ENCODE measurements at regions not wholly inside any gene's neighbourhood (a gene's known extent, or its start where the extent isn't known, plus 50 kb on each side); places are given as distances from the start of the nearest gene placed in this dataset.

DNA sequence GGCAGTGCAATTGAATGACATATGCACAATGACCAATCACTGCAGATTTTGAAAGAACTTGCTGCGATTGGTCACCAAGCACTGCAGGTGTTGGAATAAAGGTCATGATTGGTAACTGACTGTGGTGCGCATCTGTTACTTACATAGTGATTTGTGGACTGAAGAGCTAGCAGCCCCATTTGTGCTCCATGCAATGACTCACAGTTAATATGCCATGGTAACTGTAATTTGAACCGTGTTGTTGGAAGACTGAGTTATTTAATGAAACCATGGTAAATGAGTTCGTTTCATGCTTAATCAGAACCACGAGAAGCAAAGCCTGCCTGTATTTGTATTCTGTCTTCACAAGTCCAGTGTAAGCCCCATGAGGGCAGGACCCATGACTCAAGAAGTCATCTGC is 220.5 kb downstream of the TJP1 start:
- no peak for DNase-seq

DNA sequence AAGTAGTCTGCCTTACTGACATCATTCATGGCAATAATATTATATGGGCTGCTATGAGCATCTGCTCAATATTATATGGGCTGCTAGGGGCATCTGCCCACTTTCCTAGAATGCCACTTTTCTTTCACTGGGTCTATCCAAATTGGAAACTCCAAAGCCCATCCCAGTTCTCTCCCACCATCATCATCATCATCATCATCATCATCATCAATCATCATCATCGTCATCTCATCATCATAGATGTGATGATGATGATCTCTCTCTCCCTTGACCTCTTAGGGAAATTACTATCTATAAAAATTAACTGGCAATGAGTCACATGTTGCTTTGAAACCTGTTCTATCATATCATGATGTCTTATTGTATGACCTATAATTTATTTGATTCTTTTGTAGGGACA is 222.0 kb downstream of the TJP1 start:
- no peak for DNase-seq

DNA sequence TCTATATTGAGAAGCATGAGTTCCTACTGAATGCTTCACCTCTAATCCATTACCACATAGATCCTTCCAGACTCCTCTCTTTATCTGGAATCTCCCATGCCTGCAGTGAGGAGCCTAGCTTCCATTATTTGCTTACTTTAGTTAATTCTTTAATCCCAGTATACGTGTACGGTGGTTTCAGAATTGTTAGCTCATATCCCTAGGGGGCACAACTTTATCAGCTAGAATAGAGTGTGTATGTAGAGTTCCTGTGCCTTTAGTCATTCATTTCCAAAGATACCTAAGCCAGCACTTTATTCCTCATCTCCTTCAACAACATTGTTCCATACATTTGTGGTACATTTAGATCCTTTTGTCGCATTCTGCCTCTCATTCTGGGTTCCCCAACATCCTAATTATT is 226.0 kb downstream of the TJP1 start:
- no peak for DNase-seq

DNA sequence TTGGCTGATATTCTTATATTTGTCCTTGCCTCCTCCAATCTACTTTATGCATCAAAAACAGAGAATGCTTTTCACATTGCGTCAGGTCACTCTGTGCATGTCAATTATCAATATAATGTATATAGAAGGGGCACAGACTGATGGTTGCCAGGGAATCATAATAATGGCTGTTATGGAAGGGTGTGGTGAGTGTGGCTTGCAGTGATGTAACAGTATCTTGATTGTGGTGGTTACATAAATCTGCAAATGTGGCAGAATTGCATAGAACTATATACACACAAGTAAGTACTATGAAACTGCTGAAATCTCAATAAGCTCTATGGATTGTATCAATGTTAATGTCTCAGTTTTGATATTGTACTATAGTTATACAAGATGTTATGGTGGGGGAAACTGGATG is 228.6 kb downstream of the TJP1 start:
- no peak for DNase-seq

DNA sequence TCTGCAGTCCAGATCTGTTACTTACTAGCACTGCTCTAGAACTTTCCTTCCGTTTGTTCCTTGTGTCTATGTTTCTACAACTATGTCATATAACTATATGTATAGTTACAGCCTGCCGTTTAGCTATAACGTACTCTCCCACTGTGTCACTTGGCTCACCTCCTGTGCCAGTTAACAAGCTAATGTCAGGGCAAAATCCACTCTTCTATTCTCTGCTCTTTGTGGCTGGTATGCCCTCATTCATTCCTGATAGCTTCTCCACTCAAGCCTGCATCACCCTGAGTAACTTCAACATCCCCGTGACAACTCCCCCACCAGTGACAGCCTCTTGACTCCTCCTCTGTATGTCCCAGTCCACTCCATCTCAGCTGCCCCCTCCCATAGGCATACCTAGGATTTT is 229.2 kb downstream of the TJP1 start:
- DNase-seq, result no peak

DNA sequence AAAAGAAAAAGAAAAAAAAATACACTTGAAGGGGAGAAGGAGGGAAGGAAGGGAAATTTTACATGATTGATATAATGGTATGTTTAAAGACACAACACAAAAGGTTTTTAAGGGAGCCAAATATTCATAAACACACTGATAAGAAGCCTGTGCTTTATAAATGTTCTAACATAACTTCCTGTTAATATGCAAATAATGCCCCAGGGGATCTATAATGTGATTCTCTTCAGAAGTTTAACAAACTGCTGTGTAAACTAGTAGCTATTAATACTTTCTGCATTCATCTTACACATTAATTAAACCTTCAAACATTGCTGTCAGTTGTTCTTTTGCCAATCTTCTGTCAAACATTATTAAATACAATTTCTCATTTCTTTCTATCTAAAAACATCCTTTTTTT is 231.6 kb downstream of the TJP1 start:
- no peak for DNase-seq

DNA sequence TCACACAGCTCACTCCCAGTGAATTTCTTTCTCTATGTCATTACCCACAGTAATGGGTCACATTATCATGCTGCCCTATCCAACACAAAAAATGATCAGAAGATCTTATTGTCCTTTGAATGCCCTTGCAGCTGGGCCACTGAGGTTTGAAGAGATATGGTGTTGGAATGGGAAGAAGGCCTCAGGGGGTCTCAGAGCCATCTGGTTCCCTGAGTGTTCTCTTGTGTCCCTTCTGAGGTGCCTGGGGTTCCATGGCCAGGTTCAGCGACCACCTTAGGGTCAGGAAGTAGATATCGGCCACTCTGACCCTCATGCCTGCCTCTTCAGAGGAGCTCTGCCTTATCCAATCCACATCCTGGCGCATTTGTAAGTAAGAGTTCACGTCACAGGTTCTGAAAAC is 232.3 kb downstream of the TJP1 start:
- DNase-seq, result no peak

DNA sequence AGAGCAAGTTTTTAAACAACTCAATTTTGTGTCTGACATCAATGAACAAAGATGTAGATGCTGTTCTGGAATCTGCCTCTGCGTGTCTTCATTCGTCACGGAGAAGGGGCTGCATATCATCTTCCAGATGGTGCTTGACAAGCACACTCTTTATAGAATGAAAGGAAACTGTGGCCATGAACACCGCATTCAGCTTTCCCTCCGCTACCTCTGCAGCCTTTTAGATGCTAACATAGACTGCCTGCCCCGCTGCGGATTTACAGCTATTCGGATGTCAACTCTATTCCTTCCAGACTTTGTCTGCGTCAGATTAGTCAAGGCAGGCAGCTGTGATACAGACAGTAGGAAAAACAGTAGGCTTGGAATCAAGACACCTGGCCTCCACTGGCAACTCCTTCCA is 232.9 kb downstream of the TJP1 start:
- DNase-seq, result no peak

DNA sequence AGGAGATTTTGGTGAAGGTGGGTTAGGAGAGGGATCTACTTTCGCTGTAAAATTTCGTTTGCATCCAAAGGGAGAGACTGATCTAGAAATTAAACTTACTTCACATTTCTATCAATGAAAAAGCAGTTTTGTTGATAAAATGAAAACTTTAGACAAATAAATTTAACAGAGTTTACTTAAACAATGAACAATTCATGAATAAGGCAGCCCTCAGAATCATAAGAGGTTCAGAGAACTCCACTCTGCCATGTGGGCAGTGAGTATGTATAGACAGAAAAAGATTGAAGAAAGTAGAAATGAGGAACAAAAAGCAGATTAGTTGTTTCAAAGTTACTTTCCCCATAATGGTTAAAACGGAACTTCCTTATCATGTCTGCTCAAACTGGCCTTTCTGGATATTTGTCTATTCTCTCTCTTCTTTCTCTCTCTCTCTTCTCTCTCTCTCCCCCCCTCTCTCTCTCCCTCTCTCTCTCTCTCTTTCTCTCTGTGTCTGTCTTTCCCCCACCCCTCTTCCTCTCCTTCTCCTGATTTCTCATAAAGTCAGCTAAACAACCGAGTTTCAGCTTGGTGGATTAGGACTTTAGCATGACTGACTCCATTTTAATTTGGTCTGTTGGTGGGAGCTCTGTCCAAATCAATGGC is 248.9 kb downstream of the TJP1 start:
- no peak for DNase-seq

DNA sequence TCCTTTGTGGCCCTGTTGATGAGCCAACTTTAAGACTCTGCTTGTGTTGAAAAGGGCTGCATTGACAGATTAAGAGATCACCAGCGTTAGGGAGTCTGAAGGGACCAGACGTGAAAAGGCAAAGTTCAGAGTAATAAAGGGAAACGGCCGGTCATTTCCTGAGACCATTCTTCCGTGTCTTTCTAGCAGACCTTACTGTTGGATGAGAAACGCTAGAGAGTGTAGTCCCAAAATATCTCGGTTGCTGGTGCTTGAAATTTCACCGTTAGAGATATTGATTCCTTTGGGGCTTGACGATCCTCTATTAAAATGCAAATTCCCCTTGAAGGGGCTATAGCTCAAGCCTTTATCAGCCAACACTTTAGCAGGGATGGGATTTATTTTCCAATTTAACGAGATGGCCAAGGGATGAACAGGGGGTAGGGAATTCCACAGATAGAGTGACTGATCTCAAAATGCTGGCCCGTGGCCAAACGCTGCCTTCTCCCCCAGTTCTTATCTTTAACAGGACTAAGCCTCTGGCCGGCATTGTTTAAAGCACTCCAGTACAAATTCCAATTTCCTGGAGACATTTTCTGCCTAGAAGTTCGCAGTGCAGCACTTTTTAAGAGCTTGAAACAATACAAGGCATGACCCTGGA is 250.4 kb downstream of the TJP1 start:
- peak in 1 of 14 donors; percentile 29 for DNase-seq

DNA sequence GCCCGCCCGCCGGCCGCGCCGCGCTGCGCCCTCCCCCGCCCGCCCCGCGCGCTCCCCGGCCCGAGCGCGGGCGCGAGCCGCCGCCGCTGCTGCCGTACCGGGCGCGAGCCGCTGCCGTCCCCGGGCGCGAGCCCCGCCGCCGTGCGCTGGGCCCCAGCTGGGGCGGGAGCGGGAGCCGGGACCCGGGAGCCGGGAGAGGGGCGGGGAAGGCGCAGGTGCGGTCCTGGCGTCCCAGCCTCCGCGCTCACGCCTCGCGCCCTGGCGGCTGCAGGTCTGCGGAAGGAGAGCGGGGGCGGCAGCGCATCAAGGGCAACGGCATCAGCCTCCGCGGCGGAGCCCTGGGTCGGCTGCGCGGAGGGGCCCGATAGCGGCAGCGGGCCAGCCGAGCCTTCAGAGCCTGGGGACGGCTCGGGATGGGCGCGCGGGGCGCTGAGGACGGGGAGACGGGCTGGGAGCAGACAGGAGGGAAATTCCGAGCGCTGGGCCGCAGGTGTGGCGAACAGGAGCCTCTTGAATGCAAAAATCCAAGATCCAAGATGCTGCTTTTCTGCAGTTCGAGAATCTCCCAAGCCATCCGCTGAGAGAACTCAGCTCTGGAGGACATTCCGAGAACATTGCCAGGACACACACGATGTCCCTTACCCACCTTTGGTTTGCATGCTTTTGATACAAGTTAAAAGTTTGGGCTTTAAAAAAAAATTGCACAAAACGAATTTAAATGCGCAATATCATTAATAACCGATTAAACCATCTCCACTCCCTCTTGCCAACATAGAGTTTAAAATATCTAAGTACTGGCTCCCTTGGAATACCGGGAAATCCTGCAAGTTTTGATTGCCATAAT is 251.1 kb downstream of the TJP1 start:
- peak in 3 of 14 donors; percentile 7 to 67 (median 40) for DNase-seq

DNA sequence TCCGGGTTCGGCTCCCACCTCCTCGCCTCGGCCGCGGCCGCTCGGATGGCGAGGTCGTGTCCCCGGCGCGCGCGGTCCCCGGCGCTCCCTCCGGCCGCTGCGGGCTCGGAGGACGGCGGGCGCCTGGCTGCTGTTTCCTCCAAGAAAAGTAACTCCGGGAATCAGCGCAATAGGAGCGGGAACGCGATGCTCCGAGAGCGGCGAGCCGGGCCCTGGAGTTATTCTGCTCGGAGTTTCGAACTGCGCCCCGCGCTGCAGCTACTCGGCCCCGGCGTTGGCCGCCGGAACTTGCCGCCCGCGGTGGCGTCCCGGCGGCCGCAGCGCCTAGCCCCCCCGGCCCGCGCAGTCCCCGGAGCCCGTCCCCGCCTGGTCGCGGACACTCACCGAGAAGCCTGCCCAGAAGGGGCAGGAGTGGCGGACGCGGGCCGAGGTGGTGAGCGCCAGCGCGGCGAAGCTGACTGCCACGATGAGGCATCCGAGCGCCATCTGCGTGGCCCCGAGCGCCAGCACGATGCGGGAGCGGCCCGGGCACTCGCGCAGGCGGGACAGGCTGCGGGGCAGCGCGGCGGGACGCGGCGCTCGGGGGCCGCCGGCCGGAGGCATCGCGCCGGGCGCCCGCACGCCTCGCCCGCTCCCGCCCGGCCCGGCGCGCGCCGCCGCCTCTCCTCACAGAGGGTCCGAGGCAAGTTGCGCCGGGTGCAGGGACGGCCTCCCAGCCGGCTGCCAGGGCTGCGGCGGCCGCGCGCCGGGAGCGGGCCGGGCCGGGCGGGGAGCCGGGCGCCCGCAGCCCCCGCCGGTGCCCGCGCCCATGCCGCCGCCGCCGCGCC is 251.9 kb downstream of the TJP1 start:
- DNase-seq, result peak in 3 of 14 donors; percentile 23 to 30 (median 29)

DNA sequence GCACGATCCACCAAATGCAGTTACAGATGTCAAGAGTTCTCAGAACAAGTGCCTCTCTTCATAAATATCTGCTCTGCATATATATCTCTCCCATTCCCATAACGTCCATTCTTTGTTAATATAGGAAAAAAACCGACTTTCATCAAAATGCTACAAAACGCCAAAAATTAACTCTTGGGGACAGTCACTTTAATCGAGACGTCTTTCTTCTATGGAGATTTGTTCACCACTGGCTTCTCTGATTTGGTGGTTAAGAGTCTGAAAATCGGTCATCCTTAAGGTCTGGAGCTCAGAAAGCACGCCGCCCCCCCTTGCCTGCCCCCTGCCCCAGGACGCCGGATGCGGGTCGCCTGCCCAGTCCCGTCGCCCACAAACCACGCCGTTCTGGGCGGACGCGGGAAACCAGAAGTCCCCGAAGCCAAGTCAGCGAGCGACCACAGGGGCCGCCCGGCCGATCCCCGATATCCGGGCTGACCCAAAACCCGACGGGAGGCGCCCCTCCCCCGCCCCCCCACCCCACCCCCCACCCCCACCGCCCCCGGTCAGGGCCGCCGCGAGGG is 252.7 kb downstream of the TJP1 start:
- no peak for DNase-seq

DNA sequence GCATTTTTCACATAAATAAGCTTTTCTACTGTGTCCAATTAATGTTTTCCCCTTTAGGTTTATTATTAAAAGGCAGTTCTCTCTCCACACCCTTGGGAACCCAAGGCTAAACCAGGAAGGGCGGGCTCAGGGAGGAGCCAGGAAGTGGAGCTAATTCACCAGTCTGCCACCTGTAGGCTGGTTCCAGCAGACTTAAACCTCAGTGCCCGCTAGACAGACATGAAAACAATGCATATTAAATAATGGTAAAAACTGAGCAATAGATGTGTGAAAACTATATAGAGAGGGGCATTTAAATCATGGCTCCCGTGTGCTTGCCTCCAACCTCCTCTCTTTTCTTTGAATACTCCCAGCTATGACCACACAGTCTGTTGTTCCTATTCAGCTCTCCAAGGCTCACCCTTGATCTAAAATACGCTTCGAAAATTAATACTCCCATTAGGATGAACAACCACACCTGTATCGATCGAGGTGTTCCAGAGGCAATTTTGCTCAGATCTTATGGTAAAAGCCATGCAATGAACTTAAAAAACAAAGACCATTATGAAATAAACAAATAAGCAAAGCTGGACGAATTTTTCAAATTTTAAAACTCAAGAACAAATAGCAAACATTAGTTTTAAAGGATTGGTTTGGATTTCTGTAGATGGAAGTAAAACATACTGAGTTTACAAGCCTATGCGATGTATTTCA is 253.3 kb downstream of the TJP1 start:
- peak in 1 of 14 donors; percentile 57 for DNase-seq

DNA sequence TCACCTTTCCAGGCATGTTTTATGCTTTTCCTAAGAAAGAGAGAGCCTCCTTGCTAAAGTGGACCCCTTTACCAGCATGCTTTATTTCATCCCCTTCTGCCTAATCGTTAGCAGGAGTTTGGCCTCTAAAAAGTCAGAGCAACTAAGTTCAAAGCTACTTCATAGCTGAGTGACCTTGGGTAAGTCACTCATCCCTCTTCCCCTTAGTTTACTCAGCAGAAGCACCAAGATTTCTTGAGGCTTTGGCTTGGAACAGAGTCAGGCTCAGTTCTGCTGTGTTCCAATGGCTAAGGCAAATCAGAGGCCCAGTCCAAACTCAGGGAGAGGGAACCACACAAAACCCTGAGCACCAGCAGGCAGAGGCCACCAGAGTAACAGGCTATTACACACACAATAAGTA is 254.9 kb downstream of the TJP1 start:
- no peak for DNase-seq

DNA sequence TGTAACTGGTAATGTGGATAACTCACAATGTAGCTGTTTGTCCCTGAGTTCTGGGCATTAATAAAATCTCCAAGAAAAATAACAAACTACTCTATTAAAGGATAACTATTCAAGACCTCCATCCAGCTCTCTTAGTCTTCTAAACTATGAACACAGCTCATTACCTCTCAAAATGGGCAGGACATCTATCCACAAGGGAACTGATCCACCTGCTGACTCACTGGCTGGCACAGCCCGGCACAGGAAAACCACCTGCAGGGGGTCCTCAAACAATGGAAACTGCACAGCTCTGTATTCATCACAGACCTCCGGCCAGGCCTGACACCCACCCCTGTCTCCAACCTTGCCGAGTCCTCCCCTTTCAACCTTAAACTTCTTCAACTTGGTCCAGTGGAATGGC is 255.4 kb downstream of the TJP1 start:
- no peak for DNase-seq

DNA sequence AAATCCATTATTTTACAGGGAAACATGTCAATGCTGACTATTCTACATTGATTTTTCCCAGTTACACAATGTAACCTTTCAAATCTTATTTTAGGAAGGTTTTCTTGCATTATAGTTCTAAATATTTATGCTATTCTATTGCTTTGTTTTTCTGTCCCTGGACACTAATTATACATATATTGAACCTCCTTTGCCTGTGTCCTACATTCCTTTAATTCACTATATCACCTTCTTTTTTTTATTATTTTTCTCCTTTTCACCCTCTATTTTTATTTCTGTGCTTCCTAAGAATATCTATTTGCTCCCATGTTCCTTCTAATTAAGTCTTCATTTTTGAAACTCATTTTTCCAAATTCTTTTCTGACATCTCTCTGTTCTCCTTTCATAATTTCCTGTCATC is 259.2 kb downstream of the TJP1 start:
- no peak for DNase-seq

DNA sequence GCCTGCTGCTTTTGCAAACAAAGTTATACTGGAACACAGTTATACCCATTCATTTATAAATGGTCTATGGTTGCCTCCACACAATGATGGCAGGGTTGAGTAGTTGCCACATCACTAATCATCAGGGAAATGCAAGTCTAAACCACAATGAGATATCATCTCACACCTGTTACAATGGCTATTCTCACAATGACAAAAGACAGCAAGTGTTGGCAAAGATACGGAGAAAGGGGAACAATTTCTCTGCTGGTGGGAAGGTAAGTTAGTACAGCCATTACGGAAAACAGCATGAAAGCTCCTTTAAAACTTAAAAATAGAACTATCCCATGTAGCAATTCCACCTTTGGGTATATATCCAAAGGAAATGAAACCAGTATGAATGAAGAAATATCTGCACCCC is 261.4 kb downstream of the TJP1 start:
- DNase-seq, result no peak

DNA sequence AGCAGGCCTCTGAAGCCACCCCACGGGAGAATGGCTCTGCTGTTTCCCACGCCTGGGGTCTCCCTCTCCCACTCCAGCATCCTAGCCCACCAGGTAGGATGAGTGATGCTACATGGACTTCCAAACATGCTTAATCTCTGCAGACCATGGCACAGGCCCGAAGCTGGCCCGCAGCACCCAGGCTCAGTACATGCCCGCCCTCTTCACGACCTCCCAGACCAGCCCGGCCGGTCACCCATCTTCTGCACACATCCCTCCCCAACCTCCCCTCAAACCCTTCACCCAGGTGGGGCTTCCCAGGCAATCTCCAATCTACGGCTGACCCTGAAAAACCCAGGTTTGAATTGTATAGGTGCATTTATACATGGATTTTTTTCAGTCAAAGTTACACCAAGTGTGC is 264.0 kb downstream of the TJP1 start:
- DNase-seq, result no peak

DNA sequence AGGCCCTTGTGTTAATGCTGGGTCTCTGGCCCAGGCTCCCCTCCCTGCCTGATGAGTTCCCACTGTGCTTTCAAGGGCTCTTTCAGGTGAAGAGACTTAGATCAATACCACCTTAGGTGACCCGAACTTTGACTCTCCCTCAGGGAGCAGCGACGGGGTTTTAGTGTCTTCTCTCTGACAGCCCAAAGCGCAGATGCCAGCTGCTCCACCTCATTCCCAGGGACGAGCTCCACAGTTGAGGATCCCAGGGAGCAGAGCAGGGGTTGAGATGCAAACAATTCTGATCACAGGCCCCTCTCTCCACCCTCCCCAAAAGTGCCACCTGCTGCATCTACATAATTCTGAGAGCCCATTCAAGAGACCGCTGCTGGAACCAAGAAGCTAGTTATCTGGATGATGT is 265.1 kb downstream of the TJP1 start:
- DNase-seq, result no peak

DNA sequence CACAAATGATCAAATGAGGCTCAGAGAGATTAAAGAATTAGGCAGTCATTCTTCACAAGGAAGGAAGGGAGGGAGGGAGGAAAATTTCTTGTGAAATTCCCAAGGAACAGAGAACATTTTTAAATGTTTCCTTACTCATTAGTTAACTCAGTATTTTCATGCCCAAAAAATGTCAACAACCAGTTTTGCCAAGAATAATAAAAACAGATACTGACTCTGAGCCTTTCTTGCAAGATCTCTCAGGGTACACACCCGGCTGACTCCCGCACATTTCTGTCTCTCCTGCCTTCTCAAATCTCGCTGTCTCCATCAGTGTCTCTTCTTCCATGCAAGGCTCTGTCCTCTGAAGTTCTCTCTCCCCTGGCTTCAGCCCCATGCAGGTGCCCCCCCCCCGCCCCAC is 265.9 kb downstream of the TJP1 start:
- DNase-seq, result no peak

DNA sequence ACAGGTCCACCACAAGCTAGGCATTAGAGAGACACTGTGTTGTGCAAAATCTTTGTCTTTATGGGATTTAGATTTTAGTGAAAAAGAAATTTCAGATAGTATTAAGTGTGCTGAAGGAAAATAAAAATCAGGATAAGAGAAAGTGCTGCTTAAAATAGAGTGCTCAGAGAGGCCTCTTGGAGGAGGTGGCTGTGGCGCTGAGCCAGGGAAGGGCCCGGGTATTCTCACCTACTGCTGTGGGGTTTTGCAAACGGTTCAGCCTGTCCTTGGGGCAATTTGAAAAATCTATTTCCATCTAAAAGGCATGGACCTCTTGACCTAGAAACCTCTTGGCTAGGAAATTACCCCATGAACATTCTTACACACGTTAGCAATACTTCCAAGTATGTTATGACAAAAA is 267.7 kb downstream of the TJP1 start:
- no peak for DNase-seq

All from C1 segment of cervical spinal cord (tissue), 14 donors.